PC-9 (cell line): ENCODE measurements at regions not wholly inside any gene's neighbourhood (a gene's known extent, or its start where the extent isn't known, plus 50 kb on each side); places are given as distances from the start of the nearest gene placed in this dataset.

Source experiments
- BruUV-seq: library from RNA; stranded (reverse); fragments of 400-500 nt; replicated peaks from 2 replicates; lab custom pipeline; 2021; lab: Mats Ljungman, UMichigan
- CTCF ChIA-PET: fragments of 300-600 bp; sonication (Branson Sonifier 250); formaldehyde crosslinking; loops from one replicate; lab custom pipeline; 2022; ENCODE audit warnings: antibody characterized with exemption; lab: Charles Lee
- POLR2A ChIA-PET: fragments of 300-600 bp; sonication (Branson Sonifier 250); formaldehyde crosslinking; loops from one replicate; lab custom pipeline; 2022; ENCODE audit warnings: antibody characterized with exemption; ENCODE audit not compliant: unreplicated experiment; lab: Charles Lee
- DNase-seq, 2 experiments: peaks; one replicate each; pipeline versions ENCODE4 v3.0.0 to v3.0.0-alpha.2; 2015 to 2022; ENCODE audit warnings: mixed read lengths in 1 of 2
- H2AFZ ChIP-seq: fragments of 200-600 bp; sonication (generic); 2 replicates; pipeline ENCODE4 v1.8.1; 2017; ENCODE audit warnings: antibody characterized with exemption
- H3F3A ChIP-seq: fragments of 200-600 bp; sonication (generic); 2 replicates; pipeline ENCODE4 v1.8.1; 2017; ENCODE audit warnings: antibody characterized with exemption, mild to moderate bottlenecking, low read depth; ENCODE audit not compliant: insufficient read depth
- H3K27ac ChIP-seq: fragments of 200-600 bp; sonication (generic); 2 replicates; pipeline ENCODE4 v1.6.1; 2016; ENCODE audit warnings: mixed run types
- H3K27me3 ChIP-seq: fragments of 200-600 bp; sonication (generic); 2 replicates; pipeline ENCODE4 v1.6.1; 2016; ENCODE audit warnings: low read depth, mixed run types; ENCODE audit not compliant: insufficient read depth
- H3K36me3 ChIP-seq: fragments of 200-600 bp; sonication (generic); 2 replicates; pipeline ENCODE4 v1.6.1; 2016; ENCODE audit warnings: low read depth, mixed run types
- H3K4me1 ChIP-seq: fragments of 200-600 bp; sonication (generic); replicated peaks from 2 replicates; pipeline ENCODE4 v1.6.1; 2016; ENCODE audit warnings: mixed run types; ENCODE audit not compliant: insufficient read depth
- H3K4me2 ChIP-seq: fragments of 200-600 bp; sonication (generic); 2 replicates; pipeline ENCODE4 v1.6.1; 2017; ENCODE audit warnings: mixed run types
- H3K4me3 ChIP-seq: fragments of 200-600 bp; sonication (generic); 2 replicates; pipeline ENCODE4 v1.6.1; 2016; ENCODE audit warnings: mixed run types
- H3K79me2 ChIP-seq: fragments of 200-600 bp; sonication (generic); 2 replicates; pipeline ENCODE4 v1.6.1; 2017; ENCODE audit warnings: low read depth, mixed run types
- H3K9me2 ChIP-seq: fragments of 200-600 bp; sonication (generic); 2 replicates; pipeline ENCODE4 v1.8.1; 2017; ENCODE audit warnings: mild to moderate bottlenecking; ENCODE audit not compliant: insufficient read depth
- H3K9me3 ChIP-seq: fragments of 200-600 bp; sonication (generic); 2 replicates; pipeline ENCODE4 v1.8.1; 2016; ENCODE audit warnings: low read depth; ENCODE audit not compliant: insufficient read depth
- H4K20me1 ChIP-seq: fragments of 200-600 bp; sonication (generic); 2 replicates; pipeline ENCODE4 v1.8.1; 2017; ENCODE audit not compliant: insufficient read depth
- CTCF ChIP-seq: fragments of 200-600 bp; sonication (generic); conservative IDR thresholded peaks from 2 replicates; pipeline ENCODE4 v1.6.1; 2017; ENCODE audit warnings: mixed run types, antibody characterized with exemption, mild to moderate bottlenecking, moderate library complexity
- EZH2 ChIP-seq: fragments of 200-600 bp; sonication (generic); IDR thresholded peaks from 2 replicates; pipeline ENCODE4 v1.8.0; 2017; ENCODE audit warnings: antibody characterized with exemption, low read depth
- intact Hi-C: fragments of 100-400 bp; cut with micrococcal nuclease; formaldehyde crosslinking; loops from one replicate; pipeline ENCODE4 v1.10.0; 2022; ENCODE audit not compliant: unreplicated experiment

- ChIA-PET CTCF (no interaction called here), POLR2A (no interaction called here)
- Histone ChIP-seq H3K4me1 (no peaks in the 10 kb centered on the region), H2AFZ (no peak overlapping the region), H3K27me3 (peaks cover 96% of the 10 kb centered on the region), H3K79me2 (no peaks in the 10 kb centered on the region), H3K4me3 (no peak overlapping the region), H3K9me3 (peaks cover 5% of the 10 kb centered on the region; the same call in 1 of the 2 replicates), H3K4me2 (no peak overlapping the region), H3F3A (peaks cover 8% of the 10 kb centered on the region), H3K27ac (no peak overlapping the region), H4K20me1 (no peaks in the 10 kb centered on the region), H3K36me3 (no peaks in the 10 kb centered on the region), H3K9me2 (no peaks in the 10 kb centered on the region)
- intact Hi-C loops = no loop called here
- TF ChIP-seq EZH2 (no peak), CTCF (no peak)
- BruUV-seq = no TSS peak
- DNase-seq = no peak
Observed at GRCh38 chr5:2523180-2523579, 228.3 kb downstream of the IRX2 start.

- Histone ChIP-seq H3K27ac (no peak overlapping the region), H2AFZ (no peak overlapping the region), H4K20me1 (no peaks in the 10 kb centered on the region), H3F3A (peaks cover 8% of the 10 kb centered on the region), H3K4me2 (no peak overlapping the region), H3K4me3 (no peak overlapping the region), H3K79me2 (no peaks in the 10 kb centered on the region), H3K9me2 (no peaks in the 10 kb centered on the region), H3K4me1 (no peaks in the 10 kb centered on the region), H3K27me3 (peaks cover 96% of the 10 kb centered on the region), H3K36me3 (no peaks in the 10 kb centered on the region), H3K9me3 (peaks cover 5% of the 10 kb centered on the region; the same call in 1 of the 2 replicates)
- intact Hi-C loops = no loop called here
- POLR2A ChIA-PET = no interaction called here
- BruUV-seq = no TSS peak
- TF ChIP-seq CTCF (no peak), EZH2 (no peak)
- CTCF ChIA-PET = no interaction called here
- no peak for DNase-seq
Observed at GRCh38 chr5:2522372-2522771, 229.1 kb downstream of the IRX2 start.

- peaks cover 100% of the 10 kb centered on the region for H3K27me3 ChIP-seq
- TF ChIP-seq EZH2 (no peak), CTCF (no peak)
- no peaks in the 10 kb centered on the region for H3K4me1 ChIP-seq
- no peaks in the 10 kb centered on the region for H3K9me3 ChIP-seq
- ChIA-PET POLR2A (no interaction called here), CTCF (no interaction called here)
- H3K9me2 ChIP-seq = no peaks in the 10 kb centered on the region
- no peak overlapping the region for H3K27ac ChIP-seq
- no peak overlapping the region for H2AFZ ChIP-seq
- no peak overlapping the region for H3K4me2 ChIP-seq
- H3F3A ChIP-seq = no peaks in the 10 kb centered on the region
- no peaks in the 10 kb centered on the region for H4K20me1 ChIP-seq
- BruUV-seq = no TSS peak
- H3K4me3 ChIP-seq = no peak overlapping the region
- no peaks in the 10 kb centered on the region for H3K36me3 ChIP-seq
- intact Hi-C loops = no loop called here
- DNase-seq = no peak
- H3K79me2 ChIP-seq = no peaks in the 10 kb centered on the region
Observed at GRCh38 chr5:2519153-2519552, 232.3 kb downstream of the IRX2 start.
